Calu3 (cell line): ENCODE measurements at regions not wholly inside any gene's neighbourhood (a gene's known extent, or its start where the extent isn't known, plus 50 kb on each side); places are given as distances from the start of the nearest gene placed in this dataset.

Experiments
- BruUV-seq: library from RNA; stranded (reverse); fragments of 400-500 nt; replicated peaks from 2 replicates; lab custom pipeline; 2021; lab: Mats Ljungman, UMichigan
- CTCF ChIA-PET: fragments of 300-600 bp; sonication (Branson Sonifier 250); formaldehyde crosslinking; loops from one replicate; lab custom pipeline; 2022; ENCODE audit warnings: antibody characterized with exemption; lab: Charles Lee
- DNase-seq: peaks from one replicate; pipeline ENCODE4 v3.0.0; 2022
- H3K27ac Mint-ChIP-seq: one replicate; pipeline ENCODE4 v1.8.0; 2022; ENCODE audit warnings: mixed read lengths; ENCODE audit not compliant: unreplicated experiment
- H3K27me3 Mint-ChIP-seq: one replicate; pipeline ENCODE4 v1.8.0; 2022; ENCODE audit warnings: mixed read lengths; ENCODE audit not compliant: unreplicated experiment
- H3K36me3 Mint-ChIP-seq: one replicate; pipeline ENCODE4 v1.8.0; 2022; ENCODE audit warnings: mild to moderate bottlenecking, moderate library complexity, mixed read lengths; ENCODE audit not compliant: insufficient read depth, unreplicated experiment
- H3K4me1 Mint-ChIP-seq: one replicate; pipeline ENCODE4 v1.8.0; 2022; ENCODE audit warnings: mild to moderate bottlenecking, low read depth, mixed read lengths; ENCODE audit not compliant: unreplicated experiment
- H3K4me3 Mint-ChIP-seq: one replicate; pipeline ENCODE4 v1.8.0; 2022; ENCODE audit warnings: mild to moderate bottlenecking, low read depth, moderate library complexity, mixed read lengths; ENCODE audit not compliant: unreplicated experiment
- H3K9me3 Mint-ChIP-seq: one replicate; pipeline ENCODE4 v1.8.0; 2022; ENCODE audit warnings: low read depth, mixed read lengths; ENCODE audit not compliant: unreplicated experiment
- CTCF ChIP-seq: fragments of 200-600 bp; IDR thresholded peaks from one replicate; pipeline ENCODE4 v1.8.0; 2022; ENCODE audit warnings: antibody characterized with exemption; ENCODE audit not compliant: unreplicated experiment
- intact Hi-C: fragments of 100-400 bp; cut with micrococcal nuclease; formaldehyde crosslinking; loops from one replicate; pipeline ENCODE4 v1.10.0; 2022; ENCODE audit not compliant: unreplicated experiment

GRCh38 chr5:2856206-2856605 is 104.7 kb upstream of the IRX2 start:
- no TSS peak for BruUV-seq
- H3K9me3 Mint-ChIP-seq = peaks cover 6% of the 10 kb centered on the region
- no peak overlapping the region for H3K27ac Mint-ChIP-seq
- intact Hi-C loops = no loop called here
- no peaks in the 10 kb centered on the region for H3K27me3 Mint-ChIP-seq
- H3K4me3 Mint-ChIP-seq = no peak overlapping the region
- no peak for TF ChIP-seq CTCF
- no peak for DNase-seq
- CTCF ChIA-PET = no interaction called here
- H3K36me3 Mint-ChIP-seq = no peaks in the 10 kb centered on the region
- no peaks in the 10 kb centered on the region for H3K4me1 Mint-ChIP-seq

GRCh38 chr5:2852446-2852845 is 101.0 kb upstream of the IRX2 start:
- no peak for TF ChIP-seq CTCF
- Mint-ChIP-seq H3K27me3 (no peaks in the 10 kb centered on the region), H3K27ac (no peak overlapping the region), H3K4me1 (no peaks in the 10 kb centered on the region), H3K36me3 (no peaks in the 10 kb centered on the region), H3K4me3 (no peak overlapping the region), H3K9me3 (peaks cover 9% of the 10 kb centered on the region)
- intact Hi-C loops = no loop called here
- no peak for DNase-seq
- no TSS peak for BruUV-seq
- CTCF ChIA-PET = no interaction called here

GRCh38 chr5:2851895-2852294 is 100.4 kb upstream of the IRX2 start:
- intact Hi-C loops = no loop called here
- H3K4me3 Mint-ChIP-seq = no peak overlapping the region
- H3K27ac Mint-ChIP-seq = no peak overlapping the region
- BruUV-seq = no TSS peak
- peaks cover 9% of the 10 kb centered on the region for H3K9me3 Mint-ChIP-seq
- DNase-seq = no peak
- CTCF ChIA-PET = no interaction called here
- H3K36me3 Mint-ChIP-seq = no peaks in the 10 kb centered on the region
- H3K4me1 Mint-ChIP-seq = no peaks in the 10 kb centered on the region
- TF ChIP-seq CTCF = no peak
- no peaks in the 10 kb centered on the region for H3K27me3 Mint-ChIP-seq

GRCh38 chr5:2849429-2849828 is 98.0 kb upstream of the IRX2 start:
- Mint-ChIP-seq H3K36me3 (no peaks in the 10 kb centered on the region), H3K4me1 (no peaks in the 10 kb centered on the region), H3K27me3 (no peaks in the 10 kb centered on the region), H3K27ac (no peak overlapping the region), H3K9me3 (peaks cover 15% of the 10 kb centered on the region), H3K4me3 (no peak overlapping the region)
- CTCF ChIA-PET = no interaction called here
- TF ChIP-seq CTCF = no peak
- DNase-seq = no peak
- no TSS peak for BruUV-seq
- intact Hi-C loops = no loop called here
